ENCODE measurements at regions not wholly inside any gene's neighbourhood (a gene's known extent, or its start where the extent isn't known, plus 50 kb on each side); places are given as distances from the start of the nearest gene placed in this dataset.
"Not testable (repeated sequence)": the region's sequence is repeated elsewhere in the genome, so short reads cannot be mapped to it uniquely, and the experiment has no call there.

DNA sequence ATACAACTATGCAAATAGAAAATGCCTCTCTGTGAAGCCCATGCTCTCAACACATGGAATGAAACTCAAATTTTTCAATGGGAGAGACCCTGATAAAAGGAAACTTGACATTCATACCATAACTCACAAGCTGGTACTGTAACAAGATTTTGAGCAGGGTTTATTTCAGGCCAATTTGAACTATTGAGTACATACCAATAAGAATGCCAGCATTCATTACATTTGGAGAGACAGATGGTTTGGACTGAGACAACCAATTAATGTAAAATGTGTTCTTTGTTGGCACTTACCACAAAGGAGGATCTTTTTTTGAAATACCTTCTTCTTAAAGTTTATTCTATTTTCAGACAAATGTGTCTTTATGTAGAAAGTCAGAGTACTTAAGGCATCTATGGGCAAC is 1357.0 kb upstream of the GOT2 start:
- no peaks in the 10 kb centered on the region for H3K36me3 Mint-ChIP-seq
- H3K27me3 Mint-ChIP-seq, result no peaks in the 10 kb centered on the region
- H3K4me3 Mint-ChIP-seq, result no peak overlapping the region
- H3K4me1 Mint-ChIP-seq, result no peaks in the 10 kb centered on the region
- ATAC-seq (replicated peaks) (no peak), DNase-seq (no peak)
- no peak overlapping the region for H3K27ac Mint-ChIP-seq
- H3K9me3 Mint-ChIP-seq, result peaks cover 10 to 11% of the 10 kb centered on the region in 2 donors

DNA sequence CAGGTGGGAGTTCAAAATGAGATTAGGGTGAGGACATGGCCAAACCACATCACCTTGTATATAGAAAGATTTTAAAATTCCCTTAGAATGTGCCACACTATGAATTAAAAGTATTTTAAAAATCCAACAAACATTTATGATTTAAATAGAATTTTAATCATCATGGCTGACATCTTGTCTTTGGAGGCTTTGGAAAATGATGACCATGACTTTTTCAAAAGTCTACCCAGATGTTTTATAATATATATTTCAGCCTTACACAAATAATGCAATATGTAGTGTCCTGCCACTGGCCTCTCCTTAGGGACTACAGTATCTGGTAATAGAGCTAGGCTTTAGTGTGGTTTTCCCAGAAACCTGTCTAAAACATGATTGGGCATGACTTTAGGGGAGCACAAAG is 1353.4 kb upstream of the GOT2 start:
- Mint-ChIP-seq H3K4me3 (no peak overlapping the region), H3K36me3 (no peaks in the 10 kb centered on the region), H3K4me1 (no peaks in the 10 kb centered on the region)

DNA sequence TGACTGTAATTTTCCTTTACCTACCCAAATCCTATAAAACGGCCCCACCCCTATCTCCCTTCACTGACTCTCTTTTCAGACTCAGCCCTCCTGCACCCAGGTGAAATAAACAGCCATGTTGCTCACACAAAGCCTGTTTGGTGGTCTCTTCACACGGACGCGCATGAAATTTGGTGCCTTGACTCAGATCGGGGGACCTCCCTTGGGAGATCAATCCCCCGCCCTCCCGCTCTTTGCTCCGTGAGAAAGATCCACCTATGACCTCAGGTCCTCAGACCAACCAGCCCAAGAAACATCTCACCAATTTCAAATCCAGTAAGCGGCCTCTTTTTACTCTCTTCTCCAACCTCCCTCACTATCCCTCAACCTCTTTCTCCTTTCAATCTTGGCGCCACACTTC is 1344.7 kb upstream of the GOT2 start:
- H3K36me3 Mint-ChIP-seq; ATAC-seq (replicated peaks); H3K27me3 Mint-ChIP-seq; H3K4me3 Mint-ChIP-seq; H3K27ac Mint-ChIP-seq; H3K4me1 Mint-ChIP-seq; DNase-seq: not testable (repeated sequence)
- H3K9me3 Mint-ChIP-seq, result peaks cover 19 to 22% of the 10 kb centered on the region in 2 donors

More for the DNA sequence above, 1353.4 kb upstream of the GOT2 start:
- no peak for DNase-seq
- no peak for ATAC-seq (replicated peaks)
- Mint-ChIP-seq H3K27ac (no peak overlapping the region), H3K27me3 (no peaks in the 10 kb centered on the region), H3K9me3 (peaks cover 6 to 17% of the 10 kb centered on the region in 2 donors)

DNA sequence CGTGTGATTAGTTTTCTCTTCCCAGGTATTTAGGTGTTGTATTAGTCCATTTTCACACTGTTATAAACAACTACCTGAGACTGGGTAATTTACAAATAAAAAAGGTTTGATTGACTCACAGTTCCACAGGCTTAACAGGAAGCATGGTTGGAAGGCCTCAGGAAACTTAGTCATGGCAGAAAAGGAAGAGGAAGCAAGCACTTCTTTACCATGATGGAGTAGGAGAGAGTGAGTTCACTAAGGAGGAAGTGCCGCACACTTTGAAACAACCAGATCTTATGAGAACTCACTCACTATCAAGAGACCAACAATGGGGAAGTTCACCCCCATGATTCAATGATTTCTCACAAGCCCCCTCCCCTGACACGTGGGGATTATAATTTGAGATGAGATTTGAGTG is 1343.7 kb upstream of the GOT2 start:
- no peak for ATAC-seq (replicated peaks)
- Mint-ChIP-seq H3K9me3 (peaks cover 19 to 23% of the 10 kb centered on the region in 2 donors), H3K27me3 (no peaks in the 10 kb centered on the region), H3K27ac (no peak overlapping the region), H3K36me3 (no peaks in the 10 kb centered on the region), H3K4me3 (no peak overlapping the region), H3K4me1 (no peaks in the 10 kb centered on the region)
- no peak for DNase-seq

DNA sequence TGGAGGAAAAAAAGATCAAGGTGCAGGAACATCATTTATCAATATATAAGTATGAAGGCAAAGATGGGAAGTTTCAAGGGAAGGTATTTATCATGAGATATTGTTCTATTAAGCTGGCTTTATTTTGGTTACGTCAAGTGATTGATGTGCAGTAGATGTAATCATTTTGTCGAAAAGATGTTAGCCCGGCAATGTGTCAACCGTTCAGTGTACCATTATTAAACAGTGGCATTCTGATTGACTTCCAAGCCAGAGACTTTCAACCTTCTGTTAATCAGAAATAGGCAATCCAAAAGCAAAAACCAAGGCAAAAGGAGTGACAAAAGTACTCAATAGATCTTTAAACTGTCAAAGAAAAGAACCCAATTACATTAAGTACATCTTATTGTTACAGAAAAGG is 1340.3 kb upstream of the GOT2 start:
- Mint-ChIP-seq H3K27me3 (no peaks in the 10 kb centered on the region), H3K4me1 (no peaks in the 10 kb centered on the region), H3K4me3 (no peak overlapping the region), H3K27ac (no peak overlapping the region), H3K9me3 (peaks cover 7 to 8% of the 10 kb centered on the region in 2 donors), H3K36me3 (no peaks in the 10 kb centered on the region)
- ATAC-seq (replicated peaks) (no peak), DNase-seq (no peak)

DNA sequence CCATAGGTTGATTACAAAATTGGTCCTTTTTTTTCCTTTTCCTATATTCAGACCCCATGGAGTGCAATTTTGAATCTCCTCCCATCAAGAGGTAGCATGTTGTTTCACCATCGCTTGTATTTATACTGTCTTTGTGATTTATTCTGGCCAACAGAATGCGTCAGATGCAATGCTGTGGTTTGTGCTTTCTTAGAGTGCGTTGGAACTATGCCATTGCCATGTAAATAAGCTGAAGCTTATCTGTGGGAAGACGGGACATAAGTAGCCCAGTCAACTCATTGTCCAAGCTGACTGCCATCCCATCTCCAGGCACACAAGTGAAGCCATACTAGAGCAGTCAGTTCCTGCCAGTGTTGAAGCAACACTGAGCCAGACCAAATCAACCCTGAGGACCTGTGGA is 1339.3 kb upstream of the GOT2 start:
- DNase-seq (no peak), ATAC-seq (replicated peaks) (no peak)
- H3K4me3 Mint-ChIP-seq, result no peak overlapping the region
- H3K27ac Mint-ChIP-seq, result no peak overlapping the region
- no peaks in the 10 kb centered on the region for H3K27me3 Mint-ChIP-seq
- no peaks in the 10 kb centered on the region for H3K36me3 Mint-ChIP-seq
- peaks cover 0 to 5% of the 10 kb centered on the region in 2 donors for H3K9me3 Mint-ChIP-seq
- no peaks in the 10 kb centered on the region for H3K4me1 Mint-ChIP-seq

DNA sequence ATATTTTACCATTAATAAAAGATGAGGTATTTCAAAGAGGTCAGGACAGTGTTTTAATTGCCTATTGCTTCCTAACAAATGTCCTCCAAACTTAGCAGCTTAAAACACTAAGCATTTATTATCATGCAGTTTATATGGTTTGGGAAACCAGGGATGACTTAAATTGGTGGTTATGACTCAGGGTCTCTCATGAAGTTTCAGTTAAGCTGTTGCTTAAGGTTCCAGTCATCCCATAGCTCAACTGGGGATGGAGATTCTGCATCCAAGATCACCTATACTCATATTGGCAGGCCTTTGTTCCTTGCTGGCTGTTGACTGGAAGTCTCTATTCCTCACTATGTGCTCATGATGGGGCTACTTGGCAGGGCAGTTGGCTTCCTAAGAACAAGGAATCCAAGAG is 1329.9 kb upstream of the GOT2 start:
- no peak overlapping the region for H3K27ac Mint-ChIP-seq
- no peaks in the 10 kb centered on the region for H3K36me3 Mint-ChIP-seq
- no peaks in the 10 kb centered on the region for H3K4me1 Mint-ChIP-seq
- no peak for ATAC-seq (replicated peaks)
- H3K27me3 Mint-ChIP-seq, result no peaks in the 10 kb centered on the region
- DNase-seq, result no peak
- H3K4me3 Mint-ChIP-seq, result no peak overlapping the region
- no peaks in the 10 kb centered on the region for H3K9me3 Mint-ChIP-seq

DNA sequence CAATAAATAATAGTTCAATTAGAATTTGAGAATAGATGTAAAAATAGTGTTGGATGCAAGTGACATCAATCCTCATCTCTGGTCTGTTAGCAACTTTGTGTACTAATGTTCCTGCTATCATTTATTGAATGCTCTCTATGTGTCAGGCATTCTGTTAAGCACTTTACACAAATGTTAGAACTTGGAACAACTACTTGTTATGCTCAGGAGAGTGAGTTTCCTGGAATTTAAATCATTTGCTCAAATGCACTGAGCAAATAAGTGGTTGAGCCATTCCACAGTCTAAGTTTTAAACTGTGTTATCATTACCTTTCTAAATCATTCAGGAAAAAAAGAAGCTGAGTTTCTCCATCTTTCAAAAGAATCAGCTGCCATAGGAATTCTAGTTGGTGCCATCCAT is 1327.3 kb upstream of the GOT2 start:
- Mint-ChIP-seq H3K9me3 (peaks cover 4% of the 10 kb centered on the region in 2 donors), H3K4me1 (no peaks in the 10 kb centered on the region), H3K36me3 (no peaks in the 10 kb centered on the region)

DNA sequence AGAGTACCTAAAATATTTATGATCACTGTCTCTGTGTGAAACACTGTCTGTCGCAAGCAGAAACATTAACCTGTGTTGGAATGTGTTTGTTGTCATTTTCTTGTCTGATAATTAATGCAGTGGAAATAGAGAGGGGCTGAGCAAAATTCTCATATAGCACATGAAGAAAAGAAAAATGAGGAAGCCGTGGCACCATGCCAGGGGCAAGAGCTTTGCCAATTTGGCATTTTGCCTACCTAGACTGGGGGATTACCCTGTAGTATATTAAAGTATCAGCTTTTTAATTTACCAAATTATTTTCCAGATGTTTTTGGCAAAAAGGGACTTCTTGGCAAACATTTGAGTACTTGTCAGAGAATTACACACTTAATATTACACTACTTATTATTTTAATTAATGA is 1326.6 kb upstream of the GOT2 start:
- no peak overlapping the region for H3K27ac Mint-ChIP-seq
- no peaks in the 10 kb centered on the region for H3K4me1 Mint-ChIP-seq
- DNase-seq, result no peak
- no peaks in the 10 kb centered on the region for H3K36me3 Mint-ChIP-seq
- no peak overlapping the region for H3K4me3 Mint-ChIP-seq
- no peaks in the 10 kb centered on the region for H3K27me3 Mint-ChIP-seq
- peaks cover 7% of the 10 kb centered on the region in 2 donors for H3K9me3 Mint-ChIP-seq
- no peak for ATAC-seq (replicated peaks)

More for the DNA sequence above, 1327.3 kb upstream of the GOT2 start:
- no peak overlapping the region for H3K4me3 Mint-ChIP-seq
- no peak overlapping the region for H3K27ac Mint-ChIP-seq
- DNase-seq, result no peak
- no peak for ATAC-seq (replicated peaks)
- H3K27me3 Mint-ChIP-seq, result no peaks in the 10 kb centered on the region

DNA sequence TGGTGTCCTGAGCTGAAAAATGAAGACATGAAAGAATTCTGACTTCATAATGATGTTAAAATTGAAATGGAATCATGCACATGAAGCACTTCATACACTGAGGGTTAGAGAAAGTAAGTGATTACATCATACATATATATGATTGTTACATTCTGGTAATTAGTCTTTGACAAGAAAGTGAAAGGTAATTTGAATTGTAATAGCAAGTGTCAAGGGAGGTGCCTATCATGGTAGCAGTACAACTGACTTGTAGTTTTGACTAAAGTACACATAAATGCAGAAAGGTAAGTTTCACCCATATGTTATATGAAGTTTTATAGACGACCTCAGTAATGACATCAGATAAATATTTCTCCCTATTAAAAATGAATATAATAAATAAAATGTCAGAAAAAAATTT is 1325.0 kb upstream of the GOT2 start:
- Mint-ChIP-seq H3K27ac (no peak overlapping the region), H3K4me1 (no peaks in the 10 kb centered on the region), H3K4me3 (no peak overlapping the region), H3K27me3 (no peaks in the 10 kb centered on the region), H3K9me3 (peaks cover 7 to 8% of the 10 kb centered on the region in 2 donors), H3K36me3 (no peaks in the 10 kb centered on the region)
- ATAC-seq (replicated peaks), result no peak
- DNase-seq, result no peak

DNA sequence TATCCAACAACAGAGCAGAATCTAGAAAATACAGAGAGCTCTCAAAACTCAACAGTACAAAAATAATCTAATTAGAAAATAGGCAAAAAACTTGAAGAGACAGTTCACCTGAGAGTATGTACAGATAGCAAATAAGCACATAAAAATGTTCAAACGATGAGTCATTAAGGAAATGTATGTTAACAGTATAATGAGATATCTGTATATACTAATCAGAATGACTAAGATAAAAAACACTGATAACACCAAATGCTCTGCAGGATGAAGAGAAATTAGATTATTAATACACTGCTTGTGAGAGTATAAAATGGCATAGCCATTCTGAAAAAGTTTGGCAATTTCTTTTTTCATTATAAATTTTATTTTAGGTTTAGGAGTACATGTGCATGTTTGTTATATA is 1307.6 kb upstream of the GOT2 start:
- DNase-seq, result no peak
- no peak for ATAC-seq (replicated peaks)
- Mint-ChIP-seq H3K36me3 (no peaks in the 10 kb centered on the region), H3K27me3 (no peaks in the 10 kb centered on the region), H3K9me3 (peaks cover 0 to 3% of the 10 kb centered on the region in 2 donors), H3K4me1 (no peaks in the 10 kb centered on the region), H3K27ac (no peak overlapping the region), H3K4me3 (no peak overlapping the region)

DNA sequence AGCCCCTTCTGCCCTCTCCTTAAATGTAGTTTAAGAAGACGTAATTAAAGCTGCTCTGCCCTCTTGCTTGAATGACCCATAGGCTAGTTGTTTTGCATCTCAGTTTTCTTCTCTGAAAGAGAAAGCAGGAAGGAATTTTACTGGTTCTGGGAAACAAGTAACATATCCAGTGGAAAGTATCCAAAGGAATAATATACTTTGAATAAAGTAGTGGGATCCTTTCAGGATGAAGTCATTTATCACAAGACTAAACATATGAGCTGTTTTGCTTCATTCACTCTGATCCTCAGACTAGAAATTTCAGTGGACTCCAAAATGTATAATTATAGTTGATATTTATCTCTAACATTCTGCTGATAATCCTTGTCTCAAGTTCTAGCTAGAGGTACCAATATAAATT is 1297.6 kb upstream of the GOT2 start:
- H3K4me3 Mint-ChIP-seq, result no peak overlapping the region
- no peaks in the 10 kb centered on the region for H3K4me1 Mint-ChIP-seq

DNA sequence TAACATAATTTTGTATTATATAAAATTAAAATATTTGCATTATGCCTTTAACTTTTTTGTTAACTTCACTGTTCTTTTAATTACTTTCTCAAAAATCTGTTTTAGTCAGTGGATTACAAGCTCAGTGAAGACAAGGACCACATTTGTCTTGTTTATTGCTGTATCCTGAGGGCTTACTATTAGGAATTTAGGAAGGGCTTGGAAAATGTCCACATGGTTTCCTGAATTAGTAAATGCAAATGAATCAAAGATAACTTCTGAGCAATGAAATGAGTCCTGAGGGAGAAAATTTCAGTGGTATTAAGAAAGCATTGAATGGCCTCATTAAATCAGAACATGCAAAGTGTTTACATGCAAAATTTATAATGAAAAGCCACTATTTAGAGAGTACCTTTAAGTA is 1293.2 kb upstream of the GOT2 start:
- ATAC-seq (replicated peaks) (no peak), DNase-seq (no peak)
- no peaks in the 10 kb centered on the region for H3K27me3 Mint-ChIP-seq
- H3K4me1 Mint-ChIP-seq, result no peaks in the 10 kb centered on the region
- H3K27ac Mint-ChIP-seq, result no peak overlapping the region
- H3K9me3 Mint-ChIP-seq, result peaks cover 1 to 4% of the 10 kb centered on the region in 2 donors
- H3K4me3 Mint-ChIP-seq, result no peak overlapping the region
- H3K36me3 Mint-ChIP-seq, result no peaks in the 10 kb centered on the region

More for the DNA sequence above, 1297.6 kb upstream of the GOT2 start:
- ATAC-seq (replicated peaks), result no peak
- no peaks in the 10 kb centered on the region for H3K27me3 Mint-ChIP-seq
- H3K27ac Mint-ChIP-seq, result no peak overlapping the region
- H3K9me3 Mint-ChIP-seq, result peaks cover 4 to 6% of the 10 kb centered on the region in 2 donors
- no peaks in the 10 kb centered on the region for H3K36me3 Mint-ChIP-seq
- DNase-seq, result no peak

DNA sequence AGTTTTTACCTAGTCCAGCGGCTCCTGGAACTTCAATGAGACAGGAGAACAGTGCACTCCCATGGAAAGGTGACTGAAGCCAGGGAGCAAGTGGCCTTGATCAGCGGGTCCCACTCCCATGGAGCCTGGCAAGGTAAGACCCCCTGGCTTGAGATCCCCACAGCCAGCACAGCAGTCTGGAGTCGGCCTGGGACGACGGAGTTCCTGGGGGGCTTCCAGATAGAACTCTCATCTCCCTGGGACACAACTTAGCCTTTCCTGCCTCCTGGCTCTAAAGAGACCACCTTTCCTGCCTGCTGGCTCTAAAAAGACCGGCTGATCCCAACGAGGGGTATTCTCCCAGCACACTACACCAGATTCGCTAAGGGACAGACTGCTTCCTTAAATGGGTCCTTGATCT is 1279.0 kb upstream of the GOT2 start:
- Mint-ChIP-seq H3K9me3 (peaks cover 14 to 17% of the 10 kb centered on the region in 2 donors), H3K27ac (no peak overlapping the region), H3K36me3 (no peaks in the 10 kb centered on the region), H3K4me3 (no peak overlapping the region), H3K4me1 (no peaks in the 10 kb centered on the region), H3K27me3 (no peaks in the 10 kb centered on the region)
- no peak for ATAC-seq (replicated peaks)
- DNase-seq, result no peak

DNA sequence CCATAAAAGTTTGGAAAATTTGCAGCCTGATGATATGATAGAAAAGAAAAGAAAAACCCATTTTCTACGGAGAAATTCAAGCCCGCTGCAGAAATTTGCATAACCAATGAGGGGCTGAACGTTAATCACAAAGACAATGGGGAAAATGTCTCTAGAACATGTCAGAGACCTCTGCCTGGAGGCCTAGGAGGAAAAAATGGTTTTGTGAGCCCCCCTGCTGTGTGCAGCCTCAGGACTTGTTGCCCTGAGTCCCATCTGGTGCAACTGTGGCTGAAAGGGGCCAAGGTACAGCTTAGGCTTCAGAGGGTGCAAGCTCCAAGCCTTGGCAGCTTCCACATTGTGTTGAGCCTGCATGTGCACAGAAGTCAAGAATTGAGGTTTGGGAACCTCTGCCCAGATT is 1267.4 kb upstream of the GOT2 start:
- DNase-seq (no peak), ATAC-seq (replicated peaks) (no peak)
- no peak overlapping the region for H3K4me3 Mint-ChIP-seq
- peaks cover 15 to 20% of the 10 kb centered on the region in 2 donors for H3K9me3 Mint-ChIP-seq
- H3K4me1 Mint-ChIP-seq, result no peaks in the 10 kb centered on the region
- no peaks in the 10 kb centered on the region for H3K27me3 Mint-ChIP-seq
- H3K27ac Mint-ChIP-seq, result no peak overlapping the region
- H3K36me3 Mint-ChIP-seq, result no peaks in the 10 kb centered on the region

DNA sequence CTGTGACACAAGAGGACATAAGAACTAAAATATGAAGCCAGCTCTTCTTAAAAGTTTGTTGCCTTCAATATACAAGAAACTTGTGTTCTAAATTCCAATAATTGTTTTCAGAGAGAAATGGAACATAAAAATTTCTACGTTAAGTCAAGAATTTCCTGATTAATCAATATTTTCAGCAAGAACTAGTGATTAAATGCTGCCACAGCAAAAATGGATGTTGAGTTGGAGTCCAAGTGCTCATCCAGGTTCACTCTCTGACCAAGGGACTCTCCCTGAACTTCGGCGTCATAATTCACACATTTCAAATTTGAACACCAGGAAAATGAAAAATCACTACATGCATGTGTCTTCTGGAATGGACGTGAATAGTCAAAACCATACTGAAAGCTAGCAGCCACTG is 1263.6 kb upstream of the GOT2 start:
- Mint-ChIP-seq H3K36me3 (no peaks in the 10 kb centered on the region), H3K27ac (no peak overlapping the region), H3K4me3 (no peak overlapping the region), H3K27me3 (no peaks in the 10 kb centered on the region), H3K4me1 (no peaks in the 10 kb centered on the region), H3K9me3 (peaks cover 20 to 25% of the 10 kb centered on the region in 2 donors)
- ATAC-seq (replicated peaks), result no peak
- DNase-seq, result no peak

All from stimulated activated naive B cell treated with anti-CD40 and anti-IgM and Interleukin-4, amounts not matched to agents 10 μg/mL and 1 μg/mL and 100 μg/mL, for 72 hours (primary cell).